Activated CD4-positive, alpha-beta T cell treated with anti-CD3 and anti-CD28 coated beads, Interleukin-2, amount 50 U/mL, for 24 hours (primary cell): ENCODE measurements at regions not wholly inside any gene's neighbourhood (a gene's known extent, or its start where the extent isn't known, plus 50 kb on each side); places are given as distances from the start of the nearest gene placed in this dataset.
"Not testable (repeated sequence)": the region's sequence is repeated elsewhere in the genome, so short reads cannot be mapped to it uniquely, and the experiment has no call there.

Source experiments
- DNase-seq, 2 donors: peaks; one replicate each; pipeline ENCODE4 v3.0.0-alpha.2; 2020; ENCODE audit warnings: low read depth in 1 of 2, low spot score in 1 of 2

GRCh38 chr1:60746278-60746791 lies 336.0 kb upstream of the NFIA start:
- DNase-seq, result no peak

- DNase-seq, result no peak
These were observed 336.9 kb upstream of the NFIA start for GRCh38 chr1:60745484-60745883.

- DNase-seq, result no peak
These were observed 340.0 kb upstream of the NFIA start for GRCh38 chr1:60742339-60742738.

GRCh38 chr1:60740154-60740553 lies 342.2 kb upstream of the NFIA start:
- no peak for DNase-seq

- DNase-seq, result no peak
These were observed 342.6 kb upstream of the NFIA start for GRCh38 chr1:60739729-60740128.

- no peak for DNase-seq
These were observed 349.4 kb upstream of the NFIA start for GRCh38 chr1:60732977-60733401.

- DNase-seq, result no peak
These were observed 351.0 kb upstream of the NFIA start for GRCh38 chr1:60731321-60731720.

GRCh38 chr1:60727552-60727951 lies 354.8 kb upstream of the NFIA start:
- DNase-seq, result no peak

GRCh38 chr1:60716472-60716871 lies 365.9 kb upstream of the NFIA start:
- no peak for DNase-seq

- no peak for DNase-seq
These were observed 366.4 kb upstream of the NFIA start for GRCh38 chr1:60715970-60716369.

- no peak for DNase-seq
These were observed 372.9 kb upstream of the NFIA start for GRCh38 chr1:60709426-60709825.

- no peak for DNase-seq
These were observed 377.3 kb upstream of the NFIA start for GRCh38 chr1:60705026-60705425.

GRCh38 chr1:60703155-60703554 lies 379.2 kb upstream of the NFIA start:
- DNase-seq, result no peak

- DNase-seq, result no peak
These were observed 383.0 kb upstream of the NFIA start for GRCh38 chr1:60699325-60699724.

- DNase-seq, result no peak
These were observed 385.0 kb upstream of the NFIA start for GRCh38 chr1:60697204-60697994.

GRCh38 chr1:60696512-60696911 lies 385.8 kb upstream of the NFIA start:
- DNase-seq, result no peak

GRCh38 chr1:60695716-60696171 lies 386.6 kb upstream of the NFIA start:
- DNase-seq, result no peak

GRCh38 chr1:60694980-60695379 lies 387.4 kb upstream of the NFIA start:
- no peak for DNase-seq

- DNase-seq, result no peak
These were observed 390.3 kb upstream of the NFIA start for GRCh38 chr1:60692031-60692430.

- DNase-seq, result not testable (repeated sequence)
These were observed 394.1 kb upstream of the NFIA start for GRCh38 chr1:60688221-60688620.

GRCh38 chr1:60681095-60681860 lies 401.1 kb upstream of the NFIA start:
- DNase-seq, result no peak
